Fibroblast of skin of right biceps (primary cell): ENCODE measurements at regions not wholly inside any gene's neighbourhood (a gene's known extent, or its start where the extent isn't known, plus 50 kb on each side); places are given as distances from the start of the nearest gene placed in this dataset.
"Not testable (repeated sequence)": the region's sequence is repeated elsewhere in the genome, so short reads cannot be mapped to it uniquely, and the experiment has no call there.

Experiments
- DNase-seq: peaks from one replicate; pipeline ENCODE4 v3.0.0-alpha.2; 2013

DNA sequence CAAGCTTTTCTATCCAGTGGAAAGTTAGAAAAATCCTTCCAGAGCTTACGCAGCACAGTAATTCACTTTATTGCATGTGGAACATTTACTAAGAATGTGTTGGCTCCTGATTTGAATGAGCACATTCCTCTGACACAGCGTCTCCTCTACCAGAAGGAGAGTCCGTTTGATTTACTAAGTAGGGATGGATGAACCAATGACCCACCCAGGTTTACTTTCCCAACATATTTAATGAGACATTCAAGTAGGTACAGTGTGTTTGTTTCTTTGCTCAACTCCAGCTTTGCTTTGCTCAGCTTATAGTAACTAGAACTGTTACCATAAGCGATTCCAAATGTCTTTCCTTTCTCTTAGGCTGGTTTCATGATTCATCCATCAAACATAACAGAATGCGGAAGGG is 161.7 kb downstream of the SMARCA1 start:
- peak; percentile 6 for DNase-seq

DNA sequence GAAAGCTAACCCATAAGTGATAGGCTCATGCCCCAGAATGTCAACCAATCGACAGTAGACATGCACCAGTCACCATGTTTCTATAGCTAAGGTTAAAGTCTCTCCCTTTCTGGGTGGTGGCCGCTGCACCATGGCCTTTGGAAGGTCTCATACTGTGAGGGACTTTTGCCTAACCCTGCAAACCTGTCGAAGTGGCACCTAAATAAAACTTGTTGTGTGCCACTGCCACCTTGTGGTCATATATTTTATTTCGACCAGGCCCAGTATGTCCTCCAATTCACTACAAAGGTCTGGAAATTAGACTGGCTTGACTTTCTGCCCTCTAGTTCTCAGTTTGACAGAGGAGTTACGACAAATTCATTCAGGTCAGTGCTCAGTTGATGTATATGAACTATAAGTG is 163.1 kb downstream of the SMARCA1 start:
- peak; percentile 38 for DNase-seq

GRCh38 chrX:129359269-129359668 is 164.0 kb downstream of the SMARCA1 start:
- DNase-seq = peak; percentile 40

DNA sequence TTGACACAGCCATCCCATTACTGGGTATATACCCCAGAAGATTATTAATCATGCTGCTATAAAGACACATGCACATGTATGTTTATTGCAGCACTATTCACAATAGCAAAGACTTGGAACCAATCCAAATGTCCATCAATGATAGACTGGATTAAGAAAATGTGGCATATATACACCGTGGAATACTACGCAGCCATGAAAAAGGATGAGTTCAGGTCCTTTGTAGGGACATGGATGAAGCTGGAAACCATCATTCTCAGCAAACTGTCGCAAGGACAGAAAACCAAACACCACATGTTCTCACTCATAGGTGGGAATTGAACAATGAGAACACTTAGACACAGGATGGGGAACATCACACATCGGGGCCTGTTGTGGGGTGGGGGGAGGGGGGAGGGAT is 165.9 kb downstream of the SMARCA1 start:
- not testable (repeated sequence) for DNase-seq

GRCh38 chrX:129347291-129347690 is 176.0 kb downstream of the SMARCA1 start:
- DNase-seq = no peak

DNA sequence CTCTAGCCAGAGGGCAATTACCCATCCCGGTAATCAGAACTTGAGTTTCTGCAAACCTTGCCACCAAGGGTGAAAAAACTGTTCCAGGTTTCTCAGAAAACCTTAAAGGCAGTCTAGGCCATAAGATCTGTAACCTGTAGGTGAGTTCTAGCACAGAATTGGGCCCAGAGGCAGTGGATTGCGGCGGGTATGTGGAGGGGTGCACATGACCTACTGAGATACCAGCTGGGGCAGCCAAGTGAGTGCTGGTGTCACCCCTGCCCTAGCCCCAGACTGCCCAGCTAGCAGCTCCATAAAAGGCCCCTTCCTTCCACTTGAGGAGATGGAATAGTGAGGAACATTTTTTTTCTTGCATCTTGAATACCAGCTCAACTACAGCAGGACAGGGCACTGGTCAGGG is 176.7 kb downstream of the SMARCA1 start:
- DNase-seq = no peak

DNA sequence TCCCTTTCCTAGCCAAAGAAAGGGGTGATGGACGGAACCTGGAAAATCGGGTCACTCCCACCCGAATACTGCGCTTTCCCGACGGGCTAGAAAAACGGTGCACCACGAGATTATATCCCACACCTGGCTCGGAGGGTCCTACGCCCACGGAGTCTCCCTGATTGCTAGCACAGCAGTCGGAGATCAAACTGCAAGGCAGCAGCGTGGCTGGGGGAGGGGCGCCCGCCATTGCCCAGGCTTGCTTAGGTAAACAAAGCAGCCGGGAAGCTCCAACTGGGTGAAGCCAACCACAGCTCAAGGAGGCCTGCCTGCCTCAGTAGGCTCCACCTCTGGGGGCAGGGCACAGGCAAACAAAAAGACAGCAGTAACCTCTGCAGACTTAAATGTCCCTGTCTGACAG is 186.0 kb downstream of the SMARCA1 start:
- DNase-seq = not testable (repeated sequence)

- no peak for DNase-seq
These were observed 200.2 kb downstream of the SMARCA1 start for GRCh38 chrX:129323115-129323514.

DNA sequence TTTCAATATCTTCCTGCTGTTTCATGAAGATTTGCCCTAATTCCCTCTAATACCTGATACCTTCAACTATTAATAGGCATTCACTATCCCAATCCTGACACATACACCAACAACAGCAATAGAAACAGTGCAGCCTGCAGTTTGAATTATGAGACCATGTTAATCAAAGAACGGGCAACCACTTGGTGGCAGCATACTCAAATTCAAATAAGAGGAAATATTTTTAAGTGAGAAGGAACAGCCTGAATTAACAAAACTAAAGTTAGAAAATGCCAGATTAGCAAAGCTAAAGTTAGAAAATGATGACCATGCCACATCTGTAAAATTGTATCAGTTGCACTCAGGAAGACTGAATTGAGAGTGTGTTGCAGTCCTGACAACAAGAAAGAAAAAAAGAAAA is 204.9 kb downstream of the SMARCA1 start:
- peak; percentile 3 for DNase-seq

GRCh38 chrX:129316461-129316860 is 206.8 kb downstream of the SMARCA1 start:
- DNase-seq = no peak

- DNase-seq = no peak
These were observed 213.3 kb downstream of the SMARCA1 start for GRCh38 chrX:129310000-129310399.

DNA sequence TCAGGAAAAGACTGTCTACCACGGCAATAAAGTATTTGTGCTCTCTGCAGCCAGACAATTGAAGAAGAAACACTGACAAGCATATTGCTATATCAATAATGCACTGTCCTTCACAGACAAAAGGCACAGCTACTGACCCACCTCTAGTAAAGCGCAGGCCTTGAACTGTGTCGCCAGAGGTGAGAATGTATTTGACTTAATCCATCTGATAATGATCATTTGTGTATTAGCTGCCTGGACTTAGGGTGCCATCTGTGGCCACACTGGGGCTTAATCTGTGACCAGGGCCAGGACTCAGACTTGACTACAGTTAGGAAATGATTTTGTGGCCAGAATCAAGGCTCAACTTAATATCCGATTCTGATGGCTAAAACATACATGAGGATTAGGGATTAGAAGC is 260.4 kb downstream of the SMARCA1 start:
- no peak for DNase-seq

- DNase-seq = not testable (repeated sequence)
These were observed 267.8 kb downstream of the SMARCA1 start for GRCh38 chrX:129255516-129255915.

GRCh38 chrX:129249563-129249962 is 273.7 kb downstream of the SMARCA1 start:
- DNase-seq = no peak

GRCh38 chrX:129247642-129248041 is 275.6 kb downstream of the SMARCA1 start:
- no peak for DNase-seq

- DNase-seq = peak; percentile 86
These were observed 283.9 kb downstream of the SMARCA1 start for GRCh38 chrX:129239371-129239770.

- no peak for DNase-seq
These were observed 285.3 kb downstream of the SMARCA1 start for GRCh38 chrX:129238011-129238410.

DNA sequence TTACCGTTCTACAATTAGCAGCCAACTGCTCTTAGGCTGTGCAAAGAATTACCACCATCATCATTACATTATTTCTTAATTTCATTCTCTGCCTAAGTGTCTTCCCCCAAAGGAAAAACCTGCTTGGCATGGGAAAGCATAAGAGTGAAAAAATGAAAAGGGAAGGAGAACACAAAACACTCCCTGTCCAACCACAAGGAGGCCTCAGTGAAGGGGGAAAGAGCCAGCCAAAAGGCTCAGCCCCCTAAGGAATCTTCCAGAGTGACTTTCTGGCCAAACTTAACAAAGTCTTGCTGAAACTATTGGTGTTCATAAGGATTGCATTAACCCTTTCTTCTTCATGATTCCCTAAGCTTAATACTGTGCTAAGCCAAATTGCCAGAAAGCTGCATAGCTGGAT is 287.4 kb downstream of the SMARCA1 start:
- peak; percentile 8 for DNase-seq

DNA sequence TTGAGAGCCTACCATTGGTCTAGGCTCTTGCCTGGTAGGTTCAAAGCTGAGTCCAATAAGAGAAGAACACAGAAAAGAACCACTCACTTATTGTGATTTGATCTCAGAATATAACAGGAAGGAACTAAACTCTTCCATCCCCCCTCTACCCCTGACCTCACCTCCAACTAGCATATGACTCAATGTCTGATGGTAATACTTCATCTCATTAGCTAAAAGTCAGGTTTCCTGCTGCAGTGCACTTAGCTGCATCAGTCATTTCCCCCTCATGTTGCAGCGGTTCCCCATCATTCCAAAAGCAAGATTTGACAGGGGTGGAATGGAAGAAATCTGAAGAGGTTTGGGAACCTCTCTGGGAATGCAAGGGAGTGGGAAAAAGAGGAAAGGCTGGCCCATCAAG is 289.5 kb downstream of the SMARCA1 start:
- DNase-seq = peak; percentile 44

- DNase-seq = no peak
These were observed 292.3 kb downstream of the SMARCA1 start for GRCh38 chrX:129230850-129231512.

GRCh38 chrX:129230168-129230567 is 293.1 kb downstream of the SMARCA1 start:
- DNase-seq = no peak

GRCh38 chrX:129227366-129227765 is 295.9 kb downstream of the SMARCA1 start:
- no peak for DNase-seq

DNA sequence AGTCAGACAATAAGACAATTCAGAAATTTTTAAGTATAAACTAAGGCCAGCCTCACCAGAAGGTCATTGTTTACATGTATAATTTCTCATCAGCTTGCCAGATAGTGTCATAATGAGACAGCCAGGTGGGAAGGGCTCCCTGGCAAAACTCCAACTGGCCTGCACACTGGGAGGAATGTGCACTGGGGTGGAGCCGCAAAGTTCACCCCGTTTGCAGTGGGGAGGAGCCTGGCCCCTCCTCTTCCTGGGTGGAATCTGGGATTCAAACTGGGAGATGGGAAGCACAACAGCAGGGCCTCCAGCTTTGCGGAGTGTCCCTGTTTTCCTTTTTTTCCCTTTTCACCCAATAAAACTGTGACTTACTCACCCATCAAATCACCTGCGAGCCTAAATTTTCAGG is 329.9 kb downstream of the SMARCA1 start:
- no peak for DNase-seq

DNA sequence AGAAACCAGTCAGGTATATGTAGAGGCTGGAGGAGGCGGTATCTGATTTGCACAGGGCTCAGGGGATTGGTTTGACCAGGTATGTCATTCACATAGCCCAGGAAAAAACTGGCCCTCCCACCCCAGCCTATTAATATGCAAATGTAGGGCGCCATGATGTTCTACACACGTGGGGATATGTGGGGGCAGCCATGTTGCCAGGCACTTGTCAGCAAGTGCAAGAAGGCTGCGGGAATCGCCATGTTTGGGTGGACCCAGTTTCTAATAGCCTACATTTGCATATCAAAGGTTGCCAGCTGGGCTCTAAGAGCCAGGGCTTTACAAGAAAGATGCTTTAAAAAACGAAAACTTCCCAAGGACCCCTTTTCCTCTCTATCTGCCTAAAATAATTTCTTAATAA is 335.1 kb downstream of the SMARCA1 start:
- DNase-seq = no peak

GRCh38 chrX:129176710-129177109 is 346.6 kb downstream of the SMARCA1 start:
- DNase-seq = no peak
